Peyer's patch (tissue), 4 donors: ENCODE measurements at regions not wholly inside any gene's neighbourhood (a gene's known extent, or its start where the extent isn't known, plus 50 kb on each side); places are given as distances from the start of the nearest gene placed in this dataset.

Source experiments
- DNase-seq, 3 donors: peaks; one replicate each; pipeline ENCODE4 v3.0.0-alpha.2; 2017 to 2019
- H3K27ac ChIP-seq, 4 donors: fragments of 200-600 bp; sonication (generic); one replicate each; pipeline ENCODE4 v1.5.1; 2016 to 2019
- H3K27me3 ChIP-seq, 2 donors: fragments of 200-600 bp; sonication (generic); one replicate each; pipeline ENCODE4 v1.5.1; 2019
- H3K36me3 ChIP-seq, 3 donors: fragments of 200-600 bp; sonication (generic); one replicate each; pipeline ENCODE4 v1.5.1; 2016 to 2019
- H3K4me1 ChIP-seq, 4 donors: fragments of 200-600 bp; sonication (generic); one replicate each; pipeline ENCODE4 v1.5.1; 2016 to 2019
- H3K4me3 ChIP-seq, 4 donors: fragments of 200-600 bp; sonication (generic); 1 replicate in 3 of 4; 2 replicates in 1 of 4; pipeline ENCODE4 v1.5.1; 2016 to 2019; ENCODE audit warnings: mild to moderate bottlenecking in 1 of 4
- H3K9me3 ChIP-seq, 4 donors: fragments of 200-600 bp; sonication (generic); one replicate each; pipeline ENCODE4 v1.5.1; 2016 to 2019; ENCODE audit warnings: mild to moderate bottlenecking in 1 of 4
- POLR2A ChIP-seq, 2 donors: fragments of 450-650 bp; IDR thresholded peaks; one replicate each; pipeline ENCODE4 v1.5.1; 2017; ENCODE audit warnings: antibody characterized with exemption in 2 of 2, mild to moderate bottlenecking in 2 of 2, moderate library complexity in 2 of 2
- TF ChIP-seq, protein P1 (sequence below), 6 experiments: fragments of 450-650 bp in 4 of 6; fragments of 200-600 bp in 2 of 6; sonication (generic) in 1 of 6; IDR thresholded peaks; one replicate each; pipeline ENCODE4 v1.5.1; 2017 to 2019; ENCODE audit warnings: antibody characterized with exemption in 6 of 6, mild to moderate bottlenecking in 3 of 6, moderate library complexity in 1 of 6

DNA sequence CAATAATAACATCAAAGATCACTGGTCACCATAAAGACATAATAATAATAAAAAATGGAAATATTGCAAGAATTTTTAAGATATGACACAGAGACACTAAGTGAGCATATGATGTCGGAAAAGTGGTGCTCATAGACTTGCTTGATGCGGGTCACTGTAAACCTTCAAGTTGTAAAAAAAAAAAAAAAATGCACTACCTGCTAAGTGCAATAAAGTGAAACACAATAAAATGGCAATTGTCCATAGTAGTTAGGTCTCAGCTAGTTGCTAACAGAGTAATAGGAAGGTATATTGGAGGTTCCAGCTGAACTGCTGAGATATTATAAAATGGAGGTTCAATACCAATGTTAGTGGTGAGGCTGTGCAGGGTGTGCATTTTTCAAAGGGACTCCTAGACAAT lies 146.6 kb upstream of the MRPS22 start:
- Histone ChIP-seq H3K4me1 (no peaks in the 10 kb centered on the region), H3K4me3 (no peak overlapping the region), H3K9me3 (peaks cover 0 to 8% (median 0%) of the 10 kb centered on the region in 4 donors), H3K27ac (no peak overlapping the region), H3K36me3 (no peaks in the 10 kb centered on the region), H3K27me3 (no peaks in the 10 kb centered on the region)
- TF ChIP-seq, protein P1, sequence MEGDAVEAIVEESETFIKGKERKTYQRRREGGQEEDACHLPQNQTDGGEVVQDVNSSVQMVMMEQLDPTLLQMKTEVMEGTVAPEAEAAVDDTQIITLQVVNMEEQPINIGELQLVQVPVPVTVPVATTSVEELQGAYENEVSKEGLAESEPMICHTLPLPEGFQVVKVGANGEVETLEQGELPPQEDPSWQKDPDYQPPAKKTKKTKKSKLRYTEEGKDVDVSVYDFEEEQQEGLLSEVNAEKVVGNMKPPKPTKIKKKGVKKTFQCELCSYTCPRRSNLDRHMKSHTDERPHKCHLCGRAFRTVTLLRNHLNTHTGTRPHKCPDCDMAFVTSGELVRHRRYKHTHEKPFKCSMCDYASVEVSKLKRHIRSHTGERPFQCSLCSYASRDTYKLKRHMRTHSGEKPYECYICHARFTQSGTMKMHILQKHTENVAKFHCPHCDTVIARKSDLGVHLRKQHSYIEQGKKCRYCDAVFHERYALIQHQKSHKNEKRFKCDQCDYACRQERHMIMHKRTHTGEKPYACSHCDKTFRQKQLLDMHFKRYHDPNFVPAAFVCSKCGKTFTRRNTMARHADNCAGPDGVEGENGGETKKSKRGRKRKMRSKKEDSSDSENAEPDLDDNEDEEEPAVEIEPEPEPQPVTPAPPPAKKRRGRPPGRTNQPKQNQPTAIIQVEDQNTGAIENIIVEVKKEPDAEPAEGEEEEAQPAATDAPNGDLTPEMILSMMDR (IDR thresholded peaks at IDR 0.05), result no peak
- TF ChIP-seq POLR2A (IDR thresholded peaks at IDR 0.05), result no peak
- no peak for DNase-seq

- H3K36me3 ChIP-seq, result no peaks in the 10 kb centered on the region
- TF ChIP-seq, protein P1 (IDR thresholded peaks at IDR 0.05), result no peak
- no peak for TF ChIP-seq POLR2A (IDR thresholded peaks at IDR 0.05)
- H3K27me3 ChIP-seq, result no peaks in the 10 kb centered on the region
Measured at GRCh38 chr3:139198186-139198585, 145.6 kb upstream of the MRPS22 start.

GRCh38 chr3:139198929-139199328 lies 144.9 kb upstream of the MRPS22 start:
- no peaks in the 10 kb centered on the region for H3K36me3 ChIP-seq
- DNase-seq, result no peak
- no peaks in the 10 kb centered on the region for H3K4me1 ChIP-seq
- no peak overlapping the region for H3K4me3 ChIP-seq
- no peak overlapping the region for H3K27ac ChIP-seq
- no peak for TF ChIP-seq POLR2A (IDR thresholded peaks at IDR 0.05)
- TF ChIP-seq, protein P1 (IDR thresholded peaks at IDR 0.05), result no peak
- H3K27me3 ChIP-seq, result no peaks in the 10 kb centered on the region
- H3K9me3 ChIP-seq, result peaks cover 0 to 8% (median 0%) of the 10 kb centered on the region in 4 donors

More at GRCh38 chr3:139198186-139198585, 145.6 kb upstream of the MRPS22 start:
- peaks cover 0 to 8% (median 0%) of the 10 kb centered on the region in 4 donors for H3K9me3 ChIP-seq
- no peak overlapping the region for H3K4me3 ChIP-seq
- no peaks in the 10 kb centered on the region for H3K4me1 ChIP-seq
- no peak for DNase-seq
- no peak overlapping the region for H3K27ac ChIP-seq

- no peak overlapping the region for H3K4me3 ChIP-seq
- H3K4me1 ChIP-seq, result no peaks in the 10 kb centered on the region
- no peak for DNase-seq
- H3K27me3 ChIP-seq, result no peaks in the 10 kb centered on the region
- no peak overlapping the region for H3K27ac ChIP-seq
- peaks cover 0 to 8% (median 0%) of the 10 kb centered on the region in 4 donors for H3K9me3 ChIP-seq
- TF ChIP-seq POLR2A (IDR thresholded peaks at IDR 0.05), result no peak
- TF ChIP-seq, protein P1 (IDR thresholded peaks at IDR 0.05), result no peak
- H3K36me3 ChIP-seq, result no peaks in the 10 kb centered on the region
Measured at GRCh38 chr3:139199421-139200010, 144.3 kb upstream of the MRPS22 start.

GRCh38 chr3:139201446-139202225 lies 142.2 kb upstream of the MRPS22 start:
- TF ChIP-seq, protein P1 (IDR thresholded peaks at IDR 0.05), result no peak
- TF ChIP-seq POLR2A (IDR thresholded peaks at IDR 0.05), result no peak
- H3K4me3 ChIP-seq, result no peak overlapping the region
- H3K27ac ChIP-seq, result no peak overlapping the region
- no peaks in the 10 kb centered on the region for H3K36me3 ChIP-seq
- DNase-seq, result no peak
- peaks cover 0 to 3% (median 0%) of the 10 kb centered on the region in 4 donors for H3K9me3 ChIP-seq
- H3K4me1 ChIP-seq, result no peaks in the 10 kb centered on the region
- no peaks in the 10 kb centered on the region for H3K27me3 ChIP-seq
